B cell (primary cell): ENCODE measurements at regions not wholly inside any gene's neighbourhood (a gene's known extent, or its start where the extent isn't known, plus 50 kb on each side); places are given as distances from the start of the nearest gene placed in this dataset.

Experiments
- ATAC-seq: fragments of 200-7000 bp; cut with Tn5 transposase; one replicate; pipeline ENCODE4 v1.10.0; 2021; ENCODE audit warnings: low read depth, mild to moderate bottlenecking, moderate number of reproducible peaks, moderate library complexity
- CTCF ChIA-PET: fragments of 350-600 bp; sonication (Branson Sonifier 250); formaldehyde crosslinking; loops from one replicate; lab custom pipeline; 2021; ENCODE audit warnings: antibody characterized with exemption, inconsistent platforms; lab: Charles Lee
- POLR2A ChIA-PET: fragments of 350-600 bp; sonication (Branson Sonifier 250); formaldehyde crosslinking; loops from one replicate; lab custom pipeline; 2021; ENCODE audit warnings: antibody characterized with exemption; lab: Charles Lee
- DNase-seq: peaks from one replicate; pipeline ENCODE4 v3.0.0; 2013
- H2AFZ ChIP-seq: 2 replicates; pipeline ENCODE4 v1.6.1; 2012; ENCODE audit warnings: mild to moderate bottlenecking, low read depth, low read length; ENCODE audit not compliant: insufficient read depth, poor library complexity, severe bottlenecking
- H3K27ac ChIP-seq, 2 donors: 1 replicate in 1 of 2; 2 replicates in 1 of 2; pipeline ENCODE4 v1.5.1; 2012 to 2013; ENCODE audit warnings: low read length in 2 of 2, mild to moderate bottlenecking in 2 of 2, moderate library complexity in 1 of 2
- H3K27me3 ChIP-seq, 4 experiments: fragments of 200-600 bp in 1 of 4; sonication (generic) in 1 of 4; replicated peaks in 1 of 4; 1 replicate in 2 of 4; 2 replicates in 2 of 4; pipeline versions ENCODE4 v1.6.1 to v1.7.0; 2013 to 2016; ENCODE audit warnings: low read length in 3 of 4, mild to moderate bottlenecking in 2 of 4, mixed read lengths in 1 of 4, moderate library complexity in 1 of 4; ENCODE audit not compliant: insufficient read depth in 4 of 4, control insufficient read depth in 3 of 4; ENCODE audit errors: control extremely low read depth in 1 of 4
- H3K36me3 ChIP-seq, 2 experiments: replicated peaks in 1 of 2; 1 replicate in 1 of 2; 2 replicates in 1 of 2; pipeline versions ENCODE4 v1.6.1 to v1.7.1; 2013; ENCODE audit warnings: low read length in 1 of 2; ENCODE audit not compliant: insufficient read depth in 2 of 2, control insufficient read depth in 1 of 2; ENCODE audit errors: control extremely low read depth in 1 of 2, extremely low read depth in 1 of 2
- H3K4me1 ChIP-seq, 2 donors: fragments of 200-600 bp in 1 of 2; sonication (generic) in 1 of 2; 1 replicate in 1 of 2; 2 replicates in 1 of 2; pipeline versions ENCODE4 v1.5.1 to v1.6.1; 2013 to 2017; ENCODE audit warnings: low read length in 2 of 2; ENCODE audit not compliant: control insufficient read depth in 2 of 2, insufficient read depth in 2 of 2
- H3K4me2 ChIP-seq: replicated peaks from 2 replicates; pipeline ENCODE3; 2012; ENCODE audit warnings: mild to moderate bottlenecking, low read depth, low read length; ENCODE audit not compliant: poor library complexity, severe bottlenecking
- H3K4me3 ChIP-seq, 5 experiments: fragments of 200-600 bp in 1 of 5; sonication (generic) in 1 of 5; 1 replicate in 3 of 5; 2 replicates in 2 of 5; pipeline versions ENCODE4 v1.5.1 to v1.7.0; 2011 to 2016; ENCODE audit warnings: low read length in 4 of 5, mild to moderate bottlenecking in 4 of 5, low read depth in 2 of 5, control low read depth in 1 of 5, moderate library complexity in 1 of 5; ENCODE audit not compliant: insufficient read depth in 1 of 5; ENCODE audit errors: control extremely low read depth in 1 of 5, extremely low read depth in 1 of 5
- H3K79me2 ChIP-seq: fragments of 200-600 bp; sonication (generic); one replicate; pipeline ENCODE4 v1.6.0; 2016; ENCODE audit warnings: low read length; ENCODE audit not compliant: control insufficient read depth, insufficient read depth
- H3K9ac ChIP-seq: fragments of 200-600 bp; sonication (generic); 2 replicates; pipeline ENCODE4 v1.6.1; 2017; ENCODE audit warnings: mild to moderate bottlenecking, low read length, moderate library complexity
- H3K9me3 ChIP-seq, 3 donors: one replicate each; pipeline versions ENCODE4 v1.6.1 to v1.7.1; 2013; ENCODE audit warnings: low read length in 2 of 3; ENCODE audit not compliant: control insufficient read depth in 2 of 3, insufficient read depth in 1 of 3; ENCODE audit errors: control extremely low read depth in 1 of 3
- H4K20me1 ChIP-seq: 2 replicates; pipeline ENCODE4 v1.6.0; 2012; ENCODE audit warnings: mild to moderate bottlenecking, low read length; ENCODE audit not compliant: insufficient read depth, control insufficient read depth, poor library complexity, severe bottlenecking
- H3K27ac Mint-ChIP-seq: one replicate; pipeline ENCODE4 v1.8.0; 2021; ENCODE audit warnings: mixed read lengths
- H3K27me3 Mint-ChIP-seq: one replicate; pipeline ENCODE4 v1.8.0; 2021; ENCODE audit warnings: mixed read lengths
- H3K4me1 Mint-ChIP-seq: one replicate; pipeline ENCODE4 v1.8.0; 2021; ENCODE audit warnings: mixed read lengths
- H3K4me3 Mint-ChIP-seq: one replicate; pipeline ENCODE4 v1.8.0; 2021; ENCODE audit warnings: mixed read lengths
- H3K9me3 Mint-ChIP-seq: one replicate; pipeline ENCODE4 v1.8.0; 2022; ENCODE audit warnings: mixed read lengths; ENCODE audit not compliant: insufficient read depth
- CTCF ChIP-seq: fragments of 200-600 bp; IDR thresholded peaks from one replicate; pipeline ENCODE4 v1.8.0; 2022; ENCODE audit warnings: antibody characterized with exemption, mild to moderate bottlenecking
- EZH2 ChIP-seq: IDR thresholded peaks from 2 replicates; pipeline ENCODE4 v1.6.1; 2012; ENCODE audit warnings: borderline replicate concordance, low read depth, mild to moderate bottlenecking, moderate library complexity, low read length; ENCODE audit not compliant: insufficient read depth, poor library complexity, severe bottlenecking
- WGBS: methylation state at CpG from one replicate; pipeline ENCODE4 v1.1.5; 2013; ENCODE audit warnings: missing lambda C conversion rate; ENCODE audit not compliant: insufficient coverage; 5-methylcytosine and 5-hydroxymethylcytosine counted together
- intact Hi-C: fragments of 100-400 bp; cut with micrococcal nuclease; formaldehyde crosslinking; loops from one replicate; pipeline ENCODE4 v1.10.0; 2022

DNA sequence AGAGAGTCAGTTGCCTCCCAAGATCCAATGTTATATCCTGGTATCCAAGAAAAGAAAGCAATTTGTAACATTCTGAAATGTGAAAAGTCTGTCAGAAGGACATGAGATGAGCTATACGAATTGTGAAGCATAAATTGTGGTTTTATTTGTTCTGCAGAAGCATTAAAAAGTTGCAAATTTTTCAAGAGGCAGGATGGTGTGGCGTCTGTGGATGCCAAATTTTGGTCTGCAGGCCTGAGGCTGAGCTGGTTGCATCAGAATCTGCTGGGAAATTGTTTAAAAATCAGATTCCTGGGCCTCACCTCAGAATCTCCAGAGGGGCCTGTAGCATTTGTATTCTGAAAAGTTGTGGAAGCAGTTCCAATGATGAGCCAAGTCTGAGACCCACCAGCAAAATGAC is 284.7 kb downstream of the NUAK1 start:
- H3K4me3 ChIP-seq = no peak overlapping the region
- no peak for TF ChIP-seq CTCF
- no peak for TF ChIP-seq EZH2
- H3K9me3 Mint-ChIP-seq = peaks cover 3% of the 10 kb centered on the region
- no peaks in the 10 kb centered on the region for H3K79me2 ChIP-seq
- H3K27me3 ChIP-seq = no peaks in the 10 kb centered on the region
- intact Hi-C loops = no loop called here
- no peaks in the 10 kb centered on the region for H3K27me3 Mint-ChIP-seq
- no peak overlapping the region for H3K9ac ChIP-seq
- H3K4me2 ChIP-seq = no peak overlapping the region
- H3K27ac Mint-ChIP-seq = no peak overlapping the region
- CTCF ChIA-PET = no interaction called here
- H3K4me1 Mint-ChIP-seq = no peaks in the 10 kb centered on the region
- H3K36me3 ChIP-seq = no peaks in the 10 kb centered on the region
- 79% methylated on average over 2 of the region's 2 CpGs for WGBS
- no peaks in the 10 kb centered on the region for H4K20me1 ChIP-seq
- no peaks in the 10 kb centered on the region for H3K4me1 ChIP-seq
- POLR2A ChIA-PET = no interaction called here
- no peak overlapping the region for H3K27ac ChIP-seq
- no peak overlapping the region for H3K4me3 Mint-ChIP-seq
- H2AFZ ChIP-seq = no peak overlapping the region
- no peak for ATAC-seq
- DNase-seq = no peak
- peaks cover 0 to 5% (median 0%) of the 10 kb centered on the region in 3 donors for H3K9me3 ChIP-seq

- Mint-ChIP-seq H3K27me3 (peaks cover 4% of the 10 kb centered on the region), H3K4me1 (no peaks in the 10 kb centered on the region), H3K27ac (no peak overlapping the region), H3K9me3 (peaks cover 3% of the 10 kb centered on the region), H3K4me3 (no peak overlapping the region)
- no peak for DNase-seq
- Histone ChIP-seq H3K36me3 (no peaks in the 10 kb centered on the region), H3K9ac (no peak overlapping the region), H3K79me2 (no peaks in the 10 kb centered on the region), H3K9me3 (peaks cover 0 to 5% (median 0%) of the 10 kb centered on the region in 3 donors), H3K4me1 (no peaks in the 10 kb centered on the region), H3K27me3 (no peaks in the 10 kb centered on the region), H3K4me2 (no peak overlapping the region), H2AFZ (no peak overlapping the region), H3K4me3 (no peak overlapping the region), H3K27ac (no peak overlapping the region), H4K20me1 (no peaks in the 10 kb centered on the region)
- intact Hi-C loops = no loop called here
- TF ChIP-seq EZH2 (no peak), CTCF (no peak)
- ChIA-PET CTCF (no interaction called here), POLR2A (no interaction called here)
- ATAC-seq = no peak
- WGBS = 80% methylated on average over 2 of the region's 3 CpGs
Measured at GRCh38 chr12:105855361-105856047, 283.2 kb downstream of the NUAK1 start.
